OCI-LY1 (cell line): ENCODE measurements at regions not wholly inside any gene's neighbourhood (a gene's known extent, or its start where the extent isn't known, plus 50 kb on each side); places are given as distances from the start of the nearest gene placed in this dataset.

Experiments
- H2AFZ ChIP-seq: fragments of 200-600 bp; sonication (generic), shearing (Covaris generic); 2 replicates; pipeline ENCODE4 v1.6.0; 2014; ENCODE audit warnings: antibody characterized with exemption, mild to moderate bottlenecking, low read length
- H3F3A ChIP-seq: fragments of 200-600 bp; sonication (generic), shearing (Covaris generic); 2 replicates; pipeline ENCODE4 v1.6.0; 2014; ENCODE audit warnings: mild to moderate bottlenecking, antibody characterized with exemption, low read length, moderate library complexity; ENCODE audit not compliant: insufficient read depth
- H3K27ac ChIP-seq: fragments of 200-600 bp; sonication (generic); 2 replicates; pipeline ENCODE4 v1.5.1; 2014; ENCODE audit warnings: low read length, mixed run types, mild to moderate bottlenecking, low read depth; ENCODE audit not compliant: poor library complexity, severe bottlenecking
- H3K27me3 ChIP-seq: fragments of 200-600 bp; sonication (generic); 2 replicates; pipeline ENCODE4 v1.6.0; 2014; ENCODE audit warnings: antibody characterized with exemption, mild to moderate bottlenecking, low read length, moderate library complexity; ENCODE audit not compliant: insufficient read depth
- H3K36me3 ChIP-seq: fragments of 200-600 bp; sonication (generic); 2 replicates; pipeline ENCODE4 v1.6.1; 2014; ENCODE audit warnings: mild to moderate bottlenecking, antibody characterized with exemption, low read length, moderate library complexity, mixed read lengths; ENCODE audit not compliant: insufficient read depth
- H3K4me1 ChIP-seq: fragments of 200-600 bp; sonication (generic); 2 replicates; pipeline ENCODE4 v1.5.1; 2014; ENCODE audit warnings: mild to moderate bottlenecking, low read length, moderate library complexity; ENCODE audit not compliant: insufficient read depth, severe bottlenecking
- H3K4me2 ChIP-seq: fragments of 200-600 bp; sonication (generic), shearing (Covaris generic); 2 replicates; pipeline ENCODE4 v1.6.1; 2014; ENCODE audit warnings: low read length
- H3K4me3 ChIP-seq: fragments of 200-600 bp; sonication (generic); 2 replicates; pipeline ENCODE4 v1.5.1; 2014; ENCODE audit warnings: low read length, low read depth, mild to moderate bottlenecking, mixed read lengths; ENCODE audit not compliant: poor library complexity, severe bottlenecking
- H3K79me2 ChIP-seq: fragments of 200-600 bp; shearing (Covaris generic); 2 replicates; pipeline ENCODE4 v1.6.1; 2016; ENCODE audit warnings: mixed run types, low read length, mixed read lengths; ENCODE audit not compliant: insufficient read depth
- H3K9ac ChIP-seq: fragments of 200-600 bp; sonication (generic), shearing (Covaris generic); 2 replicates; pipeline ENCODE4 v1.6.1; 2014; ENCODE audit warnings: mild to moderate bottlenecking, low read length, mixed read lengths
- H3K9me2 ChIP-seq: fragments of 200-600 bp; sonication (generic), shearing (Covaris generic); 2 replicates; pipeline ENCODE4 v1.6.1; 2014; ENCODE audit warnings: low read depth, mild to moderate bottlenecking, low read length, mixed read lengths
- H3K9me3 ChIP-seq: fragments of 200-600 bp; shearing (Covaris generic); 2 replicates; pipeline ENCODE4 v1.6.1; 2014; ENCODE audit warnings: low read length, mixed read lengths
- H4K20me1 ChIP-seq: fragments of 200-600 bp; sonication (generic), shearing (Covaris generic); 2 replicates; pipeline ENCODE4 v1.6.0; 2016; ENCODE audit warnings: mild to moderate bottlenecking, low read length; ENCODE audit not compliant: insufficient read depth
- CTCF ChIP-seq: fragments of 200-600 bp; sonication (generic), shearing (Covaris generic); IDR thresholded peaks from 2 replicates; pipeline ENCODE4 v1.5.1; 2017; ENCODE audit warnings: mild to moderate bottlenecking, antibody characterized with exemption, low read length, moderate library complexity, mixed read lengths
- EZH2 ChIP-seq: fragments of 200-600 bp; sonication (generic), shearing (Covaris generic); IDR thresholded peaks from 2 replicates; pipeline ENCODE4 v1.8.0; 2017; ENCODE audit warnings: borderline replicate concordance, mixed run types, mild to moderate bottlenecking, antibody characterized with exemption, low read length, moderate library complexity, mixed read lengths

- Histone ChIP-seq H3K36me3 (no peaks in the 10 kb centered on the region), H3K27ac (no peak overlapping the region), H3F3A (no peaks in the 10 kb centered on the region), H3K4me2 (no peak overlapping the region), H3K4me1 (no peaks in the 10 kb centered on the region), H4K20me1 (no peaks in the 10 kb centered on the region), H3K4me3 (no peak overlapping the region), H3K9ac (no peak overlapping the region), H3K27me3 (no peaks in the 10 kb centered on the region), H3K9me2 (no peaks in the 10 kb centered on the region), H3K79me2 (no peaks in the 10 kb centered on the region), H2AFZ (no peak overlapping the region), H3K9me3 (no peaks in the 10 kb centered on the region)
- no peak for TF ChIP-seq EZH2
- no peak for TF ChIP-seq CTCF
Observed at GRCh38 chr12:59938190-59938962, 342.5 kb downstream of the SLC16A7 start.

- Histone ChIP-seq H3K27ac (no peak overlapping the region), H3K9me2 (no peaks in the 10 kb centered on the region), H4K20me1 (no peaks in the 10 kb centered on the region), H2AFZ (no peak overlapping the region), H3F3A (no peaks in the 10 kb centered on the region), H3K4me2 (no peak overlapping the region), H3K9me3 (no peaks in the 10 kb centered on the region), H3K4me3 (no peak overlapping the region), H3K79me2 (no peaks in the 10 kb centered on the region), H3K36me3 (no peaks in the 10 kb centered on the region), H3K4me1 (no peaks in the 10 kb centered on the region), H3K27me3 (no peaks in the 10 kb centered on the region), H3K9ac (no peak overlapping the region)
- TF ChIP-seq EZH2 (no peak), CTCF (no peak)
Observed at GRCh38 chr12:59940631-59941342, 345.0 kb downstream of the SLC16A7 start.

- H3K4me1 ChIP-seq, result no peaks in the 10 kb centered on the region
- no peaks in the 10 kb centered on the region for H3K79me2 ChIP-seq
- no peak overlapping the region for H2AFZ ChIP-seq
- no peak overlapping the region for H3K4me3 ChIP-seq
- no peaks in the 10 kb centered on the region for H3K27me3 ChIP-seq
- TF ChIP-seq CTCF (no peak), EZH2 (no peak)
- H3F3A ChIP-seq, result no peaks in the 10 kb centered on the region
- H3K27ac ChIP-seq, result no peak overlapping the region
- no peak overlapping the region for H3K4me2 ChIP-seq
- no peaks in the 10 kb centered on the region for H3K36me3 ChIP-seq
- H3K9me3 ChIP-seq, result no peaks in the 10 kb centered on the region
- no peaks in the 10 kb centered on the region for H4K20me1 ChIP-seq
- H3K9ac ChIP-seq, result no peak overlapping the region
- no peaks in the 10 kb centered on the region for H3K9me2 ChIP-seq
Observed at GRCh38 chr12:59941461-59941860, 345.6 kb downstream of the SLC16A7 start.
